ENCODE measurements at regions not wholly inside any gene's neighbourhood (a gene's known extent, or its start where the extent isn't known, plus 50 kb on each side); places are given as distances from the start of the nearest gene placed in this dataset.
A peak's percentile ranks its signal among the peaks of the same experiment; 100 is the strongest.

DNA sequence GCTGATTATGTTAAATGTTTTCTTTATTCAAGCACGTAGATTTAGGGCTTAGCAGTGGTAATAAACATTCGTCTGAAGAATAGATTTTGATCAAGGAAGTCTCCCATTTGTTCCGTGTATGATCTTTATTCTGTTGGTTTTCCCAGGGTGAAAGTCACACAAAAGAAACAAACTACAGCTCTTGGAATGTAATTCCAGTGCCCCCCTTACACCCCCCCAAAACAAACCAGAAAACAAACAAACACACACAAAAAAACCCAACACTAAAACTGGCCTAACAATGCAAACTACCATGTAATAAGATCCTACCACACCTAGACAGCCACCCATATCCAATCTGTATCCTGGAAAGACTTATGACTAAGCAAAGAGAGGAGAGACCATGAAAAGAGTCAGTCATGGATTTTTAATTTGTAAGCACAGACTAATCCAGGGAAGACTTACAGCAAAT is 196.2 kb upstream of the ELL2 start:
- DNase-seq, result peak; percentile 79

GRCh38 chr5:96157077-96157780 is 195.6 kb upstream of the ELL2 start:
- DNase-seq, result peak; percentile 76

DNA sequence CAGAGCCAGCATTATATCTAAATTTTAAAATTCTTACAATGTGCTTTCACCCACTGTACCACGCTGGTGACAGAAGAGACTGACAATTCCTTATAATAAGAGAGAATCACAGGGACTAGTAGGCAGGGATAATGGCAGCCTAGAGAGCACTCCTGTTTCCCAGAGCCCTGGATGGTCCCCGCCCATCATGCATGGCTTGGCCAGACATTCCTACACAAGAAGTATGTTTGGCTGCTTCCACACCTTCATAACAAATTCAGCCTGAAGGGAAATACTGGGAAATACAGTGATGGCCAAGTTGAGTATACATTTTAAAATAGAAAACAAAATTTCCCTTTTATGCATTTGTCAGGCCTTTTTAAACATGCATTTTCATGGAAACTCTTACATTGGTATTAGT is 193.5 kb upstream of the ELL2 start:
- no peak for DNase-seq

GRCh38 chr5:96151891-96152290 is 190.2 kb upstream of the ELL2 start:
- DNase-seq, result no peak

DNA sequence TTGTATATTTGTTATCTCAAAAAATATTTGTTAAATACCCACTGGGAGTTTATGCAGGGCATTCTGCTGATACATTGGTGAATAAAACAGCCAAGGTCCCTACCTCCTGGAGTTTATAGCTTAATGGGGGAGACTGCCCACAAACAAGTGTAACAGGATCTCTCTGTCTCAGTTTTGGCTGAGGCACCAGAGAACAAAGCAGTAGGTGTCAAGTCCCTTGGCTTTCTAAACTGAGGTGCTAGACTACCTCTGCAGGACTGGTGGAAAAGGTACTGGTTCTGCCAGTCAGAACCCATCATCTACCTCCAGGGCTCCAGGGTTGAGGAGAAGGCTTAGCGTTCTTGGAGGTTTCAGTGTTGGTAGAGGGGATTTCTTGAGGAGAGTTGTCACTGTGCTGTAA is 188.4 kb upstream of the ELL2 start:
- DNase-seq, result peak; percentile 51

DNA sequence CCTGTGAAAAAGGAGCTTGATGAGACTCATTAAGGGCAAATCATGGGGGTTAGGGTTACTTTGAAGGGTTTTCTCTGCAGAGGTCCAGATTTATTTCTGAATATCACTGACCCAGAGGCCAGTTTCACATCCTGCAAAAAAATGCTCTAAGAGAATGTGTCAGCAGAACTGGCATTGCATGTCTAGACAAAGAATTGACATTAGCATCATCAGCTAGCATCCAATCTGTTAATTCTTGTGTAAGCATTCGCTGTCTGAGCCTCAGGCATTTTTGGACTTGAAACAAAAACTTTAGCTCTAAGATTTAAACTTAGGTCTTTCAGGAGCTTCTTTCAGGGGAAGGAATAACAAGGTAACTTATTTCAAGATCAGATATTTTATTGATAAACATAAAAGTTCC is 187.9 kb upstream of the ELL2 start:
- DNase-seq, result peak; percentile 38

DNA sequence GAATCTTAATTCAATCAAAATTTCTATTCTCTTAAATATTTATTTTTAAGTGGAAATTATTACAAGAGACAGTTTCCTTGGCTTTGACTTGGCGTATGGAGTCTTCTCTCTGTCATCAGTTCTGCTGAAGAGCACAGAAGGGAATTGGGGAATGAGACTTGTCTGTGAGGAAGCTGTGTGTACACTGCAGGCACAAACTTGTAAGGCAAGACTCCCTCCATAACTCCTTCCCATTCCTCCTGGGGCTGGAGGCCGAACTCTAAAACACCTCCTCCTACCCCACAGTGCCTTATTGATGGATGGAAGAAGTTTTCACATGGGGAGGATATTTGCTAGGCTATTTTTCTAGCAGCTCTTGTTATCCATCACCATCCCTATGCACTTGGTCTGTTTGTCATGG is 187.4 kb upstream of the ELL2 start:
- DNase-seq, result no peak

DNA sequence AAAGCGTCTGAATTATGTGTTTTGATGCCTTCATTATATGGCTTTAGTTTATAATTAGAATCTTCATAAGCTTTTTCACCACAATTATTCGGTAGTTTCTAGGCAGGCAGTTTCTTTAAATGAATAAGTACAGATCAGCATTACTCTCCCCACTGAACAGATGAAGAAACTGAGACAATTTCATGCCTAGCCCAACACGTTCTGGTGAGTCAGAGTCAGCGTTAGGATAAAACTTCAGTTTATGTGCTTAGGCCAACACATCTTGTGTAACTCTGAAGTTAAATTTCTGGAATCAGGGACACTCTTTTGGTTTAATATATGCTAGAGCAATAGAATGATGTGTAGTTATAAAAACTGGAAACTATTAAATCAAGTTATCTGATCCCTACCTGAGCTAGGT is 186.7 kb upstream of the ELL2 start:
- DNase-seq, result no peak

- DNase-seq, result no peak
These were observed 186.2 kb upstream of the ELL2 start for GRCh38 chr5:96147866-96148265.

DNA sequence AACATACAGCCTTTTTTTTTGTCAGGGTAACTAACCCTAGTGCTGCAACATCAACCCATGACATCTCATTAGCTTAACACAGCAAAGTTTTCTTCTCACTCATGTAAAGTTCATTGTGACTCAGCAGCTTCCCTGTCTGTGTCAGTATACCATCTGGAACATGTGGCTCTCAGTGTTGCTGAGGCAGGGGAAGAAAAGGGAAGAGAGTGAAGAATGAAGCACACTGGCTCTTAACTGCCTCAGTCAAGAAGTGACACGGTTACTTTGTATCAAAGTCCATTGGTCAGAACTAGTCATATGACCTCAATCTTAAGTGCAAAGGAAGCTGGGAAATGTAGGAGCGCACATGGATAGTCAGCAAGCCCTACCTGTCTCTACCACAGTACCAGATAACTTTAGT is 185.0 kb upstream of the ELL2 start:
- peak; percentile 46 for DNase-seq

GRCh38 chr5:96144289-96144688 is 182.6 kb upstream of the ELL2 start:
- DNase-seq, result peak; percentile 30

- peak; percentile 93 for DNase-seq
These were observed 181.8 kb upstream of the ELL2 start for GRCh38 chr5:96143450-96143849.

DNA sequence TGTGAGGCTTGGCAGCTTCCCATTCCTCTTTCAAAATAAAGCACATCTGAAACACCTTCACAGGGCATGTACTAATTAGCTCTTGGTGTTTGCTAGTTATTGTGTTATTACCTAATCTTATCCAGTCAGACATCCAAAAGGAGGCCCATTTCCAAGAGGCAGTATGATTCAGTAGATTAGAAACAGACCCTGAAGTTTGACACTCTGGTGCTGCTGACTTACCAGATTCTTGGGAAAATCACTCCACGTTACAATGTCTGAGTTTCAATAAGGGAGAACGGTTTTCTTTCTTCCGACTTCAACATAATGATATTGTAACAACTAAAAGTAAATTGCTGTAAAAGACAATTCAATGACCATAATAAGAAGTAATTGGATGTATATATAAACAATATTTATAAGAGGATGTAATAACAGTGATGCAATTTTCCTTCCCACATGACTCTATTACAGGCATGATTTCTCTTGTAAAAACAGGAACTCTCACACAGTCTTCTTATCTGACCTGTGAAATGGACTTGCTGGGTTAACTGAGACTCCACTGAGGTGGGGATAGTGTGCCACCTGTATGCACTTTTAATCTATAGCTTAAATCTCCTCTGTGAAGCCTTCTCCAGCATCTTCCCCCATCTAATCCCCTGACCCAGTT is 181.3 kb upstream of the ELL2 start:
- DNase-seq, result peak; percentile 44

DNA sequence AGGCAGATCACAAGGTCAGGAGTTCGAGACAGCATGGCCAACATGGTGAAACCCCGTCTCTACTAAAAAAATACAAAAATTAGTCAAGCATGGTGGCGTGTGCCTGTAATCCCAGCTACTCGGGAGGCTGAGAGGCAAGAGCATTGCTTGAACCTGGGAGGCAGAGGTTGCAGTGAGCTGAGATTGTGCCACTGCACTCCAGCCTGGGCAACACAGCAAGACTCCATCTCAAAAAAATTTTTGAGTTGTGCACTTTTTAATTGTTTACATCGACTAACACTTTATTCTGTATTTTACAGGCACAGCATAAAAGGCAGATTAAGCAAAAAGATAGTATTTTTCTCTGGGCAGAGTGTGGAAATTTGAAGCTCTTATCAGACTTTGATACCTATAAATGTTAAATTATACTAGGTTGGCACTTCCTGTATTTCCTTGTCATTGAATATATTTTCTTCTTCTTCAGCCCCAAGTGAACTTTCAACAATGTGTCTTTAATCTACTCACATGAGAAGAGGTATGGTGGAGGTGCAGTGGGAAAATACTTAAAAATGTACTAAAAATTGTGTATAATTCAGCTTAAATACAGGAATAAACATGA is 180.6 kb upstream of the ELL2 start:
- DNase-seq, result no peak

DNA sequence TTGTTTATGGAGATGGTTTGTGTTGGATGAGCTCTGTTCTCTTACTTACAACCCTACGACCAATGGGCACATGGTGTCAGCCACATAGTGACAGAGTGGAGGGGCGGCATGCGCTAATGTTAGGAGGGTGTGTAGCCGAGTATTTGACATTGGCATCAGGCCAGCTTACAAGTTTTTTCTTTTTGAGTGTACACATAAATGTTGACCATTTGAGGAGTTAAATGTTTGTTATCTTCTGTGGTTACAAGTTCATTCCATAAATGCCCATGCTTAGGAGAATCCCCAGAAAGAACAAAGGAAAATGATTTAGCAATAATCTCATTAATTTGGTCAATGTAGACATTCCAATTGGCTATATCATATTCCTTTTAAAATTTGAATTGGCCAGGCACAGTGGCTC is 180.1 kb upstream of the ELL2 start:
- DNase-seq, result no peak

DNA sequence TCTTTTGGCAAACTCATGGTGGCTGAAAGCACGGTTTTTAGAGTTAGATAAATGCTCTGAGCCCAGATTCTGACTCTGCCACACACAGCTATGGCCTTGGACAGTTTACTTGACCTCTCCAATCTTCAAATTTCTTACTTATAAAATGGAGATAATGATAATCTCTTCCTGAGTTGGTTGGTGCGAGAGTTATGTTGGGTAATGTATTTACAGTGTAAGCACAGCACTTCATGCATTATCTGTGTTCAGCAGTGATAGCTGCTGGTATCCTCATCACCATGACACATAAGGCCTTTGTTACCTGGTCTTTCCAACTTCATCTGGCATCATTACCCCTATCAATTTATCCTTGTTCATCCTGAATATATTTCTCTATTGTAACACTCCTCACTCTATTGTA is 178.8 kb upstream of the ELL2 start:
- DNase-seq, result no peak

GRCh38 chr5:96140084-96140483 is 178.4 kb upstream of the ELL2 start:
- DNase-seq, result no peak

GRCh38 chr5:96134886-96135285 is 173.2 kb upstream of the ELL2 start:
- no peak for DNase-seq

GRCh38 chr5:96133341-96134079 is 171.9 kb upstream of the ELL2 start:
- no peak for DNase-seq

- peak; percentile 6 for DNase-seq
These were observed 167.6 kb upstream of the ELL2 start for GRCh38 chr5:96129276-96129675.

GRCh38 chr5:96128204-96128864 is 166.7 kb upstream of the ELL2 start:
- no peak for DNase-seq

GRCh38 chr5:96127538-96127937 is 165.9 kb upstream of the ELL2 start:
- no peak for DNase-seq

- peak; percentile 36 for DNase-seq
These were observed 163.7 kb upstream of the ELL2 start for GRCh38 chr5:96125231-96125891.
